ENCODE measurements at regions not wholly inside any gene's neighbourhood (a gene's known extent, or its start where the extent isn't known, plus 50 kb on each side); places are given as distances from the start of the nearest gene placed in this dataset.

DNA sequence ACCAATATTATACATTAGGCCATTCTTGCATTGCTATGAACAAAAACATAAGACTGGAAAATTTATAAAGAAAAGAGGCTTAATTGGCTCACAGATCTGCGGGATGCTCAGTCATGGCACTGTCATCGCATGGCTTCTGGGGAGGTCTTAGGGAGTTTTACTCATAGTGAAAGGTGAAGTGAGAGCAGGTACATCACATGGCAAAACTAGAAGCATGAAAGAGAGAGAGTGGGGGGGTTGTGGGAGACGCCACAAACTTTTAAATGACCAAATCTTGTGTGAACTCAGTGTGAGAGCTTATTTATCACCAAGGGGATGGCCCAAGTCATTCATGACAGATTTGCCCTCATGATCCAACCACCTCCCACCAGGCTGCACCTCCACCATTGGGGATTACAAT, 398.3 kb upstream of the EDIL3 start (continued):
- no peak for TF ChIP-seq EGR1 (IDR thresholded peaks at IDR 0.05; ENCODE audit: borderline replicate concordance in 1 of 2, low read depth in 2 of 2, low read length in 2 of 2)
- TF ChIP-seq, protein P1, sequence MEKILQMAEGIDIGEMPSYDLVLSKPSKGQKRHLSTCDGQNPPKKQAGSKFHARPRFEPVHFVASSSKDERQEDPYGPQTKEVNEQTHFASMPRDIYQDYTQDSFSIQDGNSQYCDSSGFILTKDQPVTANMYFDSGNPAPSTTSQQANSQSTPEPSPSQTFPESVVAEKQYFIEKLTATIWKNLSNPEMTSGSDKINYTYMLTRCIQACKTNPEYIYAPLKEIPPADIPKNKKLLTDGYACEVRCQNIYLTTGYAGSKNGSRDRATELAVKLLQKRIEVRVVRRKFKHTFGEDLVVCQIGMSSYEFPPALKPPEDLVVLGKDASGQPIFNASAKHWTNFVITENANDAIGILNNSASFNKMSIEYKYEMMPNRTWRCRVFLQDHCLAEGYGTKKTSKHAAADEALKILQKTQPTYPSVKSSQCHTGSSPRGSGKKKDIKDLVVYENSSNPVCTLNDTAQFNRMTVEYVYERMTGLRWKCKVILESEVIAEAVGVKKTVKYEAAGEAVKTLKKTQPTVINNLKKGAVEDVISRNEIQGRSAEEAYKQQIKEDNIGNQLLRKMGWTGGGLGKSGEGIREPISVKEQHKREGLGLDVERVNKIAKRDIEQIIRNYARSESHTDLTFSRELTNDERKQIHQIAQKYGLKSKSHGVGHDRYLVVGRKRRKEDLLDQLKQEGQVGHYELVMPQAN (conservative IDR thresholded peaks at IDR 0.05): no peak
- TF ChIP-seq PML (IDR thresholded peaks at IDR 0.05; ENCODE audit: low read length): no peak

DNA sequence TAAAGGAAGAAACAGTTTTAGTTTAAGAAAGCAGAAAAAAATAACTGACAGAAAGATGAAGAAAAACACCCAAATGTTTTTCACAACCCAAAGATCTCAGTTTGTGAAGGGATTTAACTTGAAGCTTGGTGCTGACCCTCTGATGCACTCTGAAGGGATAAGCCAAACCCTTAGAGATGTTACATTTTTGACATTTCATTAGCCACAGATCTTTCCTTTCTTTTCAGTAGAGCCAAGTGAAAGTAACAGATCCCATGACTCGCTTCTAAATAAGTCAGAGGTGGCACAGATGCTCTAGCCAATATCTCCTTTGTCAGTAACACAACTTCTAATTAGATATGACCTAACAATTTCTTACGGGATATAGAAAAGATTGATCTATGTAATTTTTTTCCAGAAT, 394.5 kb upstream of the EDIL3 start:
- Histone ChIP-seq H4K20me1 (ENCODE audit: control insufficient read depth, insufficient read depth) (no peaks in the 10 kb centered on the region), H3K9me3 (replicated peaks; ENCODE audit: control insufficient read depth, insufficient read depth, low read length) (no peaks in the 10 kb centered on the region), H3K9ac (ENCODE audit: control insufficient read depth, insufficient read depth, low read length) (no peak overlapping the region), H3K4me1 (ENCODE audit: control insufficient read depth, insufficient read depth, low read length) (no peaks in the 10 kb centered on the region), H2AFZ (ENCODE audit: control insufficient read depth, low read depth, low read length) (no peak overlapping the region), H3K27ac (ENCODE audit: control insufficient read depth, insufficient read depth) (no peak overlapping the region), H3K4me3 (no peak overlapping the region), H3K4me2 (ENCODE audit: control insufficient read depth, insufficient read depth) (no peak overlapping the region), H3K27me3 (replicated peaks in 1 of 2; ENCODE audit: control insufficient read depth in 2 of 2, insufficient read depth in 2 of 2, low read length in 1 of 2) (no peaks in the 10 kb centered on the region), H3K79me2 (ENCODE audit: control insufficient read depth, insufficient read depth, low read length) (no peaks in the 10 kb centered on the region), H3K36me3 (ENCODE audit: control insufficient read depth in 2 of 2, insufficient read depth in 2 of 2, low read length in 1 of 2) (no peaks in the 10 kb centered on the region)
- no TSS peak for BruUV-seq (replicated peaks)
- ChIA-PET RAD21 (ENCODE audit: unreplicated experiment) (no interaction called here), POLR2A (no interaction called here), SMC1A (ENCODE audit: uncharacterized antibody, unreplicated experiment) (no interaction called here), CTCF (interaction anchor here (1.3 kb wide), 1 partner anchor 8 kb away, joined by 3 read pairs; no protein-coding TSS in a partner anchor)
- TF ChIP-seq BHLHE40 (IDR thresholded peaks at IDR 0.05; ENCODE audit: borderline replicate concordance in 1 of 2, low read depth in 2 of 2, low read length in 1 of 2) (no peak), RELA (IDR thresholded peaks at IDR 0.05; ENCODE audit: borderline replicate concordance, partially characterized antibody) (no peak), MXI1 (IDR thresholded peaks at IDR 0.05; ENCODE audit: low read depth, low read length) (no peak), EED (IDR thresholded peaks at IDR 0.05; ENCODE audit: low read depth) (no peak), ZNF384 (IDR thresholded peaks at IDR 0.05; ENCODE audit: borderline replicate concordance, low read depth, low read length) (no peak), POU2F2 (IDR thresholded peaks at IDR 0.05; ENCODE audit: borderline replicate concordance, low read depth, low read length) (no peak), FOS (IDR thresholded peaks at IDR 0.05; ENCODE audit: borderline replicate concordance, extremely low read depth, insufficient read length) (no peak), ZNF207 (IDR thresholded peaks at IDR 0.05; ENCODE audit: borderline replicate concordance) (no peak), CBX3 (IDR thresholded peaks at IDR 0.05; ENCODE audit: borderline replicate concordance, low read depth) (no peak), MYB (IDR thresholded peaks at IDR 0.05; ENCODE audit: borderline replicate concordance, low read depth, low read length) (no peak)
- TF ChIP-seq, protein P2, sequence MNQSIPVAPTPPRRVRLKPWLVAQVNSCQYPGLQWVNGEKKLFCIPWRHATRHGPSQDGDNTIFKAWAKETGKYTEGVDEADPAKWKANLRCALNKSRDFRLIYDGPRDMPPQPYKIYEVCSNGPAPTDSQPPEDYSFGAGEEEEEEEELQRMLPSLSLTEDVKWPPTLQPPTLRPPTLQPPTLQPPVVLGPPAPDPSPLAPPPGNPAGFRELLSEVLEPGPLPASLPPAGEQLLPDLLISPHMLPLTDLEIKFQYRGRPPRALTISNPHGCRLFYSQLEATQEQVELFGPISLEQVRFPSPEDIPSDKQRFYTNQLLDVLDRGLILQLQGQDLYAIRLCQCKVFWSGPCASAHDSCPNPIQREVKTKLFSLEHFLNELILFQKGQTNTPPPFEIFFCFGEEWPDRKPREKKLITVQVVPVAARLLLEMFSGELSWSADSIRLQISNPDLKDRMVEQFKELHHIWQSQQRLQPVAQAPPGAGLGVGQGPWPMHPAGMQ (IDR thresholded peaks at IDR 0.05; ENCODE audit: borderline replicate concordance): no peak
- no peak for FAIRE-seq
- intact Hi-C loops (cut with micrococcal nuclease; ENCODE audit: unreplicated experiment) (no loop called here), in situ Hi-C loops (cut with MboI) (no loop called here)
- no peak for DNase-seq (ENCODE audit: low read depth, low spot score)
- 23% methylated on average over 2 of the region's 2 CpGs for WGBS (ENCODE audit: insufficient coverage, insufficient replicate concordance, low lambda C conversion rate, missing lambda C conversion rate)
- peak; percentile 20; the same call in 1 of the 3 replicates for ATAC-seq
